ENCODE measurements at regions not wholly inside any gene's neighbourhood (a gene's known extent, or its start where the extent isn't known, plus 50 kb on each side); places are given as distances from the start of the nearest gene placed in this dataset.

DNA sequence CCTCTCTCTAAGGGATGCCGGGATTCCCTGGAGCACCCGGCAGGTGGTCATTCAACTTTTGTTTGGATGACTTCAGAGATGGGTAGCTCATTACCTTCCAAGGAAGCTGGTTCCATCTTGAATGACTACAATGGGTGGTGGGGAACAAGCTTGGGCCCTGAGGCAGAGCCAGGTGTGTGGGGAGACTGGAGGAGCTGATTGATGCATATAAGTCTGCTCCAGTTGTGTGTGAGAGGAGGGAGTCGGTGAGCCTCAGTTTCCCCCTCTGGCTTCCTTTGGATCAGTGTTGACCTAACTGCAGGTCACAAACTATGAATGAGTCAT, 133.8 kb upstream of the ZBTB40 start:
- Histone ChIP-seq H3K23ac (ENCODE audit: low read length in 2 of 2) (no peak overlapping the region), H4K91ac (ENCODE audit: low read length) (no peak overlapping the region), H2BK15ac (ENCODE audit: low read depth, poor library complexity, severe bottlenecking) (no peak overlapping the region), H2BK12ac (ENCODE audit: low read length in 2 of 2) (no peak overlapping the region), H2AFZ (ENCODE audit: low read depth, low read length) (no peak overlapping the region), H3K14ac (ENCODE audit: low read length in 2 of 2) (no peak overlapping the region), H3K4me2 (ENCODE audit: low read length, poor library complexity, severe bottlenecking) (no peak overlapping the region), H3K79me1 (replicated peaks; ENCODE audit: low read length, poor library complexity, severe bottlenecking) (no peaks in the 10 kb centered on the region), H3K18ac (ENCODE audit: low read depth in 1 of 2, low read length in 2 of 2) (no peak overlapping the region), H2BK120ac (ENCODE audit: low read depth, low read length) (no peak overlapping the region), H3K27me3 (ENCODE audit: control insufficient read depth in 1 of 2, insufficient read depth in 1 of 2, low read length in 2 of 2) (peaks cover 52 to 64% of the 10 kb centered on the region in 2 experiments), H3K27ac (ENCODE audit: low read length, poor library complexity, severe bottlenecking) (no peak overlapping the region), H3K4me1 (ENCODE audit: control insufficient read depth, insufficient read depth, low read depth, low read length) (peaks cover 2% of the 10 kb centered on the region), H3K4me3 (ENCODE audit: insufficient read depth in 1 of 2, low read depth in 1 of 2, low read length in 2 of 2) (no peak overlapping the region), H3K36me3 (ENCODE audit: control insufficient read depth in 1 of 2, insufficient read depth in 2 of 2, low read depth in 1 of 2, low read length in 2 of 2) (no peaks in the 10 kb centered on the region), H3K9me3 (ENCODE audit: control insufficient read depth, low read length) (peaks cover 3% of the 10 kb centered on the region), H2AK5ac (ENCODE audit: low read length, severe bottlenecking) (no peak overlapping the region), H2BK5ac (ENCODE audit: low read depth, low read length, poor library complexity, severe bottlenecking) (no peak overlapping the region), H3K4ac (ENCODE audit: low read depth in 1 of 2, low read length in 2 of 2) (no peak overlapping the region), H4K8ac (ENCODE audit: low read length) (no peak overlapping the region), H3K9ac (ENCODE audit: low read length) (no peak overlapping the region)
- 83% methylated on average over 3 of the region's 3 CpGs for WGBS
- no peak for DNase-seq

DNA sequence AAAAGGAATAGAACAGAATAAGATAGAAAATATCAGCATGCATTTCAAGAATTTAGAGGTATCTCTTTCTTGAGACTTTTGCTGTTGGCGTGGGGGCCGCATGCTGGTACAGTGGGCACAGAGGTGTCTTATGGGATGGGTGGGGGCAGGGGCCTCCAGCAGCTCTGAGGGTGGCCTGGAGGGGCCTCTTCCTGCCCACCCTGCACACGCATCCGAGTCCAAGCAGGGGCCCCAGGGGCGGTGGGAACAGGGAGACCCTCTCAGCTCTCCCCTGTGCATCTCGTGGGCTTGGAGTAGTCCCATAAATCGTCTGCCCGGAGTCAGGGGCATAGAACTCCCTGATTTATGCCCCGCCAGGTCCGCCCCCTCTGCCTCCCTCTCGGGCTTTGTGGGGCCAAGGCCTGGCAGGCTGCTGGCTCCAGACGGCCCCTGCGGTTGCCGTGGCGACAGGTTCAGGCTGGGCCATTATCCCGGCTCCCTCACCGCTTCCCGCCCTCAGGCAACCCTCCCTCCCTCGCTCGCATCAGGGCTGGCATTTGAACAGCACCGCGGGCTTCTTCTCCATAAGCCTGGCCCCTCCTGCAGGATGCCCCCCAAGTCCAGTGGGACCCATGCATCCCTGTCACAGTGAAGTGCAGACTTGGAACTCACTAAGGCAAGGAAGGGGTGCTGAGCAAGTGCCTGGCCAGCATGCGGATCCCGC, 133.2 kb upstream of the ZBTB40 start:
- WGBS = 25% methylated on average over 24 of the region's 24 CpGs
- H3K4ac ChIP-seq (ENCODE audit: low read depth in 1 of 2, low read length in 2 of 2) = no peak overlapping the region

GRCh38 chr1:22319608-22320007, 132.0 kb upstream of the ZBTB40 start:
- no peaks in the 10 kb centered on the region for H3K36me3 ChIP-seq (ENCODE audit: control insufficient read depth in 1 of 2, insufficient read depth in 2 of 2, low read depth in 1 of 2, low read length in 2 of 2)
- no peak overlapping the region for H2BK15ac ChIP-seq (ENCODE audit: low read depth, poor library complexity, severe bottlenecking)
- H2AK5ac ChIP-seq (ENCODE audit: low read length, severe bottlenecking) = no peak overlapping the region
- H2BK5ac ChIP-seq (ENCODE audit: low read depth, low read length, poor library complexity, severe bottlenecking) = no peak overlapping the region
- peaks cover 2% of the 10 kb centered on the region for H3K4me1 ChIP-seq (ENCODE audit: control insufficient read depth, insufficient read depth, low read depth, low read length)
- no peak overlapping the region for H4K8ac ChIP-seq (ENCODE audit: low read length)
- DNase-seq = no peak
- H3K27ac ChIP-seq (ENCODE audit: low read length, poor library complexity, severe bottlenecking) = no peak overlapping the region
- H3K9me3 ChIP-seq (ENCODE audit: control insufficient read depth, low read length) = peaks cover 3% of the 10 kb centered on the region
- H3K9ac ChIP-seq (ENCODE audit: low read length) = no peak overlapping the region
- H2BK120ac ChIP-seq (ENCODE audit: low read depth, low read length) = no peak overlapping the region
- H3K14ac ChIP-seq (ENCODE audit: low read length in 2 of 2) = no peak overlapping the region
- no peak overlapping the region for H3K18ac ChIP-seq (ENCODE audit: low read depth in 1 of 2, low read length in 2 of 2)
- H3K4me2 ChIP-seq (ENCODE audit: low read length, poor library complexity, severe bottlenecking) = no peak overlapping the region
- peaks cover 48 to 61% of the 10 kb centered on the region in 2 experiments for H3K27me3 ChIP-seq (ENCODE audit: control insufficient read depth in 1 of 2, insufficient read depth in 1 of 2, low read length in 2 of 2)
- no peak overlapping the region for H2BK12ac ChIP-seq (ENCODE audit: low read length in 2 of 2)
- no peak overlapping the region for H3K4ac ChIP-seq (ENCODE audit: low read depth in 1 of 2, low read length in 2 of 2)
- H2AFZ ChIP-seq (ENCODE audit: low read depth, low read length) = no peak overlapping the region
- no peak overlapping the region for H3K23ac ChIP-seq (ENCODE audit: low read length in 2 of 2)
- 89% methylated on average over 4 of the region's 5 CpGs for WGBS
- no peak overlapping the region for H4K91ac ChIP-seq (ENCODE audit: low read length)
- no peaks in the 10 kb centered on the region for H3K79me1 ChIP-seq (replicated peaks; ENCODE audit: low read length, poor library complexity, severe bottlenecking)
- no peak overlapping the region for H3K4me3 ChIP-seq (ENCODE audit: insufficient read depth in 1 of 2, low read depth in 1 of 2, low read length in 2 of 2)

More for the DNA sequence above, 133.2 kb upstream of the ZBTB40 start:
- H2BK5ac ChIP-seq (ENCODE audit: low read depth, low read length, poor library complexity, severe bottlenecking) = no peak overlapping the region
- H3K27ac ChIP-seq (ENCODE audit: low read length, poor library complexity, severe bottlenecking) = no peak overlapping the region
- H3K79me1 ChIP-seq (replicated peaks; ENCODE audit: low read length, poor library complexity, severe bottlenecking) = no peaks in the 10 kb centered on the region
- H2BK12ac ChIP-seq (ENCODE audit: low read length in 2 of 2) = no peak overlapping the region
- H2BK15ac ChIP-seq (ENCODE audit: low read depth, poor library complexity, severe bottlenecking) = no peak overlapping the region
- no peaks in the 10 kb centered on the region for H3K36me3 ChIP-seq (ENCODE audit: control insufficient read depth in 1 of 2, insufficient read depth in 2 of 2, low read depth in 1 of 2, low read length in 2 of 2)
- no peak for DNase-seq
- no peak overlapping the region for H3K23ac ChIP-seq (ENCODE audit: low read length in 2 of 2)
- peaks cover 2% of the 10 kb centered on the region for H3K4me1 ChIP-seq (ENCODE audit: control insufficient read depth, insufficient read depth, low read depth, low read length)
- H3K4me3 ChIP-seq (ENCODE audit: insufficient read depth in 1 of 2, low read depth in 1 of 2, low read length in 2 of 2) = no peak overlapping the region
- no peak overlapping the region for H4K8ac ChIP-seq (ENCODE audit: low read length)
- no peak overlapping the region for H3K14ac ChIP-seq (ENCODE audit: low read length in 2 of 2)
- no peak overlapping the region for H3K4me2 ChIP-seq (ENCODE audit: low read length, poor library complexity, severe bottlenecking)
- no peak overlapping the region for H2AK5ac ChIP-seq (ENCODE audit: low read length, severe bottlenecking)
- H3K9me3 ChIP-seq (ENCODE audit: control insufficient read depth, low read length) = peaks cover 3% of the 10 kb centered on the region
- no peak overlapping the region for H3K18ac ChIP-seq (ENCODE audit: low read depth in 1 of 2, low read length in 2 of 2)
- no peak overlapping the region for H3K9ac ChIP-seq (ENCODE audit: low read length)
- H3K27me3 ChIP-seq (ENCODE audit: control insufficient read depth in 1 of 2, insufficient read depth in 1 of 2, low read length in 2 of 2) = peaks cover 48 to 60% of the 10 kb centered on the region in 2 experiments
- no peak overlapping the region for H4K91ac ChIP-seq (ENCODE audit: low read length)
- no peak overlapping the region for H2AFZ ChIP-seq (ENCODE audit: low read depth, low read length)
- no peak overlapping the region for H2BK120ac ChIP-seq (ENCODE audit: low read depth, low read length)

- DNase-seq = no peak
- H3K9me3 ChIP-seq (ENCODE audit: control insufficient read depth, low read length) = peaks cover 3% of the 10 kb centered on the region
- H4K91ac ChIP-seq (ENCODE audit: low read length) = no peak overlapping the region
- H4K8ac ChIP-seq (ENCODE audit: low read length) = no peak overlapping the region
- H3K27me3 ChIP-seq (ENCODE audit: control insufficient read depth in 1 of 2, insufficient read depth in 1 of 2, low read length in 2 of 2) = peaks cover 46 to 58% of the 10 kb centered on the region in 2 experiments
- H3K4me2 ChIP-seq (ENCODE audit: low read length, poor library complexity, severe bottlenecking) = no peak overlapping the region
- H3K18ac ChIP-seq (ENCODE audit: low read depth in 1 of 2, low read length in 2 of 2) = no peak overlapping the region
- no peak overlapping the region for H3K4me3 ChIP-seq (ENCODE audit: insufficient read depth in 1 of 2, low read depth in 1 of 2, low read length in 2 of 2)
- peaks cover 2% of the 10 kb centered on the region for H3K4me1 ChIP-seq (ENCODE audit: control insufficient read depth, insufficient read depth, low read depth, low read length)
- H3K79me1 ChIP-seq (replicated peaks; ENCODE audit: low read length, poor library complexity, severe bottlenecking) = no peaks in the 10 kb centered on the region
- H2BK120ac ChIP-seq (ENCODE audit: low read depth, low read length) = no peak overlapping the region
- H3K23ac ChIP-seq (ENCODE audit: low read length in 2 of 2) = no peak overlapping the region
- no peak overlapping the region for H3K14ac ChIP-seq (ENCODE audit: low read length in 2 of 2)
- no peak overlapping the region for H2AK5ac ChIP-seq (ENCODE audit: low read length, severe bottlenecking)
- no peaks in the 10 kb centered on the region for H3K36me3 ChIP-seq (ENCODE audit: control insufficient read depth in 1 of 2, insufficient read depth in 2 of 2, low read depth in 1 of 2, low read length in 2 of 2)
- no peak overlapping the region for H3K4ac ChIP-seq (ENCODE audit: low read depth in 1 of 2, low read length in 2 of 2)
- WGBS = 60% methylated on average over 8 of the region's 9 CpGs
- H2BK12ac ChIP-seq (ENCODE audit: low read length in 2 of 2) = no peak overlapping the region
- H2BK5ac ChIP-seq (ENCODE audit: low read depth, low read length, poor library complexity, severe bottlenecking) = no peak overlapping the region
- H3K27ac ChIP-seq (ENCODE audit: low read length, poor library complexity, severe bottlenecking) = no peak overlapping the region
- H2BK15ac ChIP-seq (ENCODE audit: low read depth, poor library complexity, severe bottlenecking) = no peak overlapping the region
- H2AFZ ChIP-seq (ENCODE audit: low read depth, low read length) = no peak overlapping the region
- no peak overlapping the region for H3K9ac ChIP-seq (ENCODE audit: low read length)
Measured at GRCh38 chr1:22320587-22321344, 130.9 kb upstream of the ZBTB40 start.

Measured in mesenchymal stem cell (in vitro differentiated cells and primary cell).